SK-N-SH treated with all-trans-retinoic acid at 6 μM for 48 hours (cell line): ENCODE measurements at regions not wholly inside any gene's neighbourhood (a gene's known extent, or its start where the extent isn't known, plus 50 kb on each side); places are given as distances from the start of the nearest gene placed in this dataset.

ENCODE experiments used
- ATAC-seq: fragments of 200-7000 bp; cut with Tn5 transposase; 3 replicates; pipeline ENCODE4 v1.9.1; 2020; ENCODE audit warnings: mild to moderate bottlenecking, moderate library complexity
- ARNTL ChIP-seq: fragments of 450-650 bp; formaldehyde crosslinking; IDR thresholded peaks from 2 replicates; pipeline ENCODE4 v1.5.0; 2020; ENCODE audit warnings: low read depth, mild to moderate bottlenecking, moderate library complexity, borderline replicate concordance
- ISL1 ChIP-seq: fragments of 250-450 bp; sonication (Bioruptor Pico); IDR thresholded peaks from 2 replicates; pipeline ENCODE4 v2.1.2; 2022; ENCODE audit warnings: mild to moderate bottlenecking, moderate library complexity
- OSR1 ChIP-seq: fragments of 250-450 bp; sonication (Bioruptor Pico); IDR thresholded peaks from 2 replicates; pipeline ENCODE4 v1.8.0; 2022; ENCODE audit warnings: moderate library complexity, mild to moderate bottlenecking, inconsistent platforms
- PPARA ChIP-seq: fragments of 250-450 bp; sonication (Bioruptor Pico); IDR thresholded peaks from 2 replicates; pipeline ENCODE4 v1.5.0; 2020; ENCODE audit warnings: mild to moderate bottlenecking, borderline replicate concordance
- RARB ChIP-seq: fragments of 250-450 bp; sonication (Bioruptor Pico); IDR thresholded peaks from 2 replicates; pipeline ENCODE4 v1.8.0; 2021; ENCODE audit warnings: mild to moderate bottlenecking, moderate library complexity
- TCF4 ChIP-seq: fragments of 250-450 bp; sonication (Bioruptor Pico); IDR thresholded peaks from 2 replicates; pipeline ENCODE4 v1.8.0; 2021; ENCODE audit warnings: mild to moderate bottlenecking, moderate library complexity, borderline replicate concordance
- TOX ChIP-seq: fragments of 250-450 bp; sonication (Bioruptor Pico); IDR thresholded peaks from 2 replicates; pipeline ENCODE4 v1.8.0; 2021; ENCODE audit warnings: mild to moderate bottlenecking, moderate library complexity, borderline replicate concordance
- ZFP30 ChIP-seq: fragments of 450-650 bp; formaldehyde crosslinking; IDR thresholded peaks from 2 replicates; pipeline ENCODE4 v1.5.0; 2022; ENCODE audit warnings: mild to moderate bottlenecking, moderate library complexity
- ZNF565 ChIP-seq: fragments of 450-650 bp; formaldehyde crosslinking; conservative IDR thresholded peaks from 2 replicates; pipeline ENCODE4 v1.5.0; 2020; ENCODE audit warnings: low read depth, mild to moderate bottlenecking, moderate library complexity
- ZNF70 ChIP-seq: fragments of 450-650 bp; formaldehyde crosslinking; IDR thresholded peaks from 2 replicates; pipeline ENCODE4 v1.5.0; 2020; ENCODE audit warnings: mild to moderate bottlenecking, moderate library complexity
- TF ChIP-seq, protein P1 (sequence below): fragments of 250-450 bp; sonication (Bioruptor Pico); IDR thresholded peaks from 2 replicates; pipeline ENCODE4 v1.8.0; 2021; ENCODE audit warnings: low read depth, mild to moderate bottlenecking, moderate library complexity, borderline replicate concordance
- TF ChIP-seq, protein P2 (sequence below): fragments of 250-450 bp; sonication (Bioruptor Pico); IDR thresholded peaks from 2 replicates; pipeline ENCODE4 v1.5.1; 2021; ENCODE audit warnings: mild to moderate bottlenecking, moderate library complexity
- TF ChIP-seq, protein P3 (sequence below): fragments of 250-450 bp; sonication (Bioruptor Pico); IDR thresholded peaks from 2 replicates; pipeline ENCODE4 v1.8.0; 2020; ENCODE audit warnings: mild to moderate bottlenecking, moderate library complexity, borderline replicate concordance
- TF ChIP-seq, protein P4 (sequence below): fragments of 250-450 bp; sonication (Bioruptor Pico); IDR thresholded peaks from 2 replicates; pipeline ENCODE4 v1.5.0; 2020; ENCODE audit warnings: mild to moderate bottlenecking, moderate library complexity

DNA sequence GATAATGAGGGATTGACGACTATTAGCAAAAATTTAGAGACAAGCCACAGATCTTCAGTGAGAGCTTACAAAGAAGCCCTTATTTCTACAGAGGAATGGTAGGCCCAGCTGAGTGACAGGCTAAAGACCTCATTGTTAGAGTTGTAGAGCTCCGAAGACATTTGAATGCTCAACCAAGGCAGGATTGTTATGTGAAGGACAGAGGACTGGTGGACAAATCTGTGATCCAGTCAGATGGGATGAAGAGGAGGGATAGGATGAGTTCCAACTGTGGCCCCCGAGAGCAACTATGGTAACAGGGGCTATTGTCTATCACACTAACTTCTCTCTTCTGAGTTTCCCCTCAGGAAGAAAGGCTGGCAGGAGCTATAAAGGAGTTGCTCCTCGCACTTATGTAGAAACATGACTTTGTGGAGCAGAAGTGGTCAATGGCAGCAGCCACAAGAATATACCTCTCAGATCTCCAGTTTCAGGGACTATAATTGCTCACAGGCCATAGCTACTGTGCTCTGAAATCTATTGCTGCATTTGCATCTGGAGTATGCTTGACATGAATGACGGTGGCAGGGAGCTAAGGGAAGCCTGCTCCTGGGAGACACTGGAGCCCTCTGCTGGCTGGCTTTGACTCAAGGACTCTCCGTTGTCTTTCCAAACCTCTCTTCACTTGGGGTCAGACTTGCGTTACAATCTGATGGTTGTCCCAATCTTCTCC, 50.3 kb upstream of the GREB1L start:
- ATAC-seq: peak; percentile 98
- TF ChIP-seq ZNF70 (CRISPR knock-in tag) (no peak), TCF4 (no peak), PPARA (CRISPR knock-in tag) (no peak), ZFP30 (CRISPR knock-in tag) (no peak), ZNF565 (CRISPR knock-in tag) (no peak), TOX (CRISPR knock-in tag) (no peak), ISL1 (CRISPR knock-in tag) (no peak), OSR1 (no peak), RARB (CRISPR knock-in tag) (no peak), ARNTL (CRISPR knock-in tag) (no peak)
- TF ChIP-seq, protein P1, sequence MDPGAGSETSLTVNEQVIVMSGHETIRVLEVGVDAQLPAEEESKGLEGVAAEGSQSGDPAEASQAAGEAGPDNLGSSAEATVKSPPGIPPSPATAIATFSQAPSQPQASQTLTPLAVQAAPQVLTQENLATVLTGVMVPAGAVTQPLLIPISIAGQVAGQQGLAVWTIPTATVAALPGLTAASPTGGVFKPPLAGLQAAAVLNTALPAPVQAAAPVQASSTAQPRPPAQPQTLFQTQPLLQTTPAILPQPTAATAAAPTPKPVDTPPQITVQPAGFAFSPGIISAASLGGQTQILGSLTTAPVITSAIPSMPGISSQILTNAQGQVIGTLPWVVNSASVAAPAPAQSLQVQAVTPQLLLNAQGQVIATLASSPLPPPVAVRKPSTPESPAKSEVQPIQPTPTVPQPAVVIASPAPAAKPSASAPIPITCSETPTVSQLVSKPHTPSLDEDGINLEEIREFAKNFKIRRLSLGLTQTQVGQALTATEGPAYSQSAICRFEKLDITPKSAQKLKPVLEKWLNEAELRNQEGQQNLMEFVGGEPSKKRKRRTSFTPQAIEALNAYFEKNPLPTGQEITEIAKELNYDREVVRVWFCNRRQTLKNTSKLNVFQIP (CRISPR knock-in tag): no peak
- TF ChIP-seq, protein P2, sequence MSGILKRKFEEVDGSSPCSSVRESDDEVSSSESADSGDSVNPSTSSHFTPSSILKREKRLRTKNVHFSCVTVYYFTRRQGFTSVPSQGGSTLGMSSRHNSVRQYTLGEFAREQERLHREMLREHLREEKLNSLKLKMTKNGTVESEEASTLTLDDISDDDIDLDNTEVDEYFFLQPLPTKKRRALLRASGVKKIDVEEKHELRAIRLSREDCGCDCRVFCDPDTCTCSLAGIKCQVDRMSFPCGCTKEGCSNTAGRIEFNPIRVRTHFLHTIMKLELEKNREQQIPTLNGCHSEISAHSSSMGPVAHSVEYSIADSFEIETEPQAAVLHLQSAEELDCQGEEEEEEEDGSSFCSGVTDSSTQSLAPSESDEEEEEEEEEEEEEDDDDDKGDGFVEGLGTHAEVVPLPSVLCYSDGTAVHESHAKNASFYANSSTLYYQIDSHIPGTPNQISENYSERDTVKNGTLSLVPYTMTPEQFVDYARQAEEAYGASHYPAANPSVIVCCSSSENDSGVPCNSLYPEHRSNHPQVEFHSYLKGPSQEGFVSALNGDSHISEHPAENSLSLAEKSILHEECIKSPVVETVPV (CRISPR knock-in tag): no peak
- TF ChIP-seq, protein P3, sequence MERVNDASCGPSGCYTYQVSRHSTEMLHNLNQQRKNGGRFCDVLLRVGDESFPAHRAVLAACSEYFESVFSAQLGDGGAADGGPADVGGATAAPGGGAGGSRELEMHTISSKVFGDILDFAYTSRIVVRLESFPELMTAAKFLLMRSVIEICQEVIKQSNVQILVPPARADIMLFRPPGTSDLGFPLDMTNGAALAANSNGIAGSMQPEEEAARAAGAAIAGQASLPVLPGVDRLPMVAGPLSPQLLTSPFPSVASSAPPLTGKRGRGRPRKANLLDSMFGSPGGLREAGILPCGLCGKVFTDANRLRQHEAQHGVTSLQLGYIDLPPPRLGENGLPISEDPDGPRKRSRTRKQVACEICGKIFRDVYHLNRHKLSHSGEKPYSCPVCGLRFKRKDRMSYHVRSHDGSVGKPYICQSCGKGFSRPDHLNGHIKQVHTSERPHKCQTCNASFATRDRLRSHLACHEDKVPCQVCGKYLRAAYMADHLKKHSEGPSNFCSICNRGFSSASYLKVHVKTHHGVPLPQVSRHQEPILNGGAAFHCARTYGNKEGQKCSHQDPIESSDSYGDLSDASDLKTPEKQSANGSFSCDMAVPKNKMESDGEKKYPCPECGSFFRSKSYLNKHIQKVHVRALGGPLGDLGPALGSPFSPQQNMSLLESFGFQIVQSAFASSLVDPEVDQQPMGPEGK (CRISPR knock-in tag): no peak
- TF ChIP-seq, protein P4, sequence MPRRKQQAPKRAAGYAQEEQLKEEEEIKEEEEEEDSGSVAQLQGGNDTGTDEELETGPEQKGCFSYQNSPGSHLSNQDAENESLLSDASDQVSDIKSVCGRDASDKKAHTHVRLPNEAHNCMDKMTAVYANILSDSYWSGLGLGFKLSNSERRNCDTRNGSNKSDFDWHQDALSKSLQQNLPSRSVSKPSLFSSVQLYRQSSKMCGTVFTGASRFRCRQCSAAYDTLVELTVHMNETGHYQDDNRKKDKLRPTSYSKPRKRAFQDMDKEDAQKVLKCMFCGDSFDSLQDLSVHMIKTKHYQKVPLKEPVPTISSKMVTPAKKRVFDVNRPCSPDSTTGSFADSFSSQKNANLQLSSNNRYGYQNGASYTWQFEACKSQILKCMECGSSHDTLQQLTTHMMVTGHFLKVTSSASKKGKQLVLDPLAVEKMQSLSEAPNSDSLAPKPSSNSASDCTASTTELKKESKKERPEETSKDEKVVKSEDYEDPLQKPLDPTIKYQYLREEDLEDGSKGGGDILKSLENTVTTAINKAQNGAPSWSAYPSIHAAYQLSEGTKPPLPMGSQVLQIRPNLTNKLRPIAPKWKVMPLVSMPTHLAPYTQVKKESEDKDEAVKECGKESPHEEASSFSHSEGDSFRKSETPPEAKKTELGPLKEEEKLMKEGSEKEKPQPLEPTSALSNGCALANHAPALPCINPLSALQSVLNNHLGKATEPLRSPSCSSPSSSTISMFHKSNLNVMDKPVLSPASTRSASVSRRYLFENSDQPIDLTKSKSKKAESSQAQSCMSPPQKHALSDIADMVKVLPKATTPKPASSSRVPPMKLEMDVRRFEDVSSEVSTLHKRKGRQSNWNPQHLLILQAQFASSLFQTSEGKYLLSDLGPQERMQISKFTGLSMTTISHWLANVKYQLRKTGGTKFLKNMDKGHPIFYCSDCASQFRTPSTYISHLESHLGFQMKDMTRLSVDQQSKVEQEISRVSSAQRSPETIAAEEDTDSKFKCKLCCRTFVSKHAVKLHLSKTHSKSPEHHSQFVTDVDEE (CRISPR knock-in tag): no peak
